ENCODE measurements at regions not wholly inside any gene's neighbourhood (a gene's known extent, or its start where the extent isn't known, plus 50 kb on each side); places are given as distances from the start of the nearest gene placed in this dataset.

GRCh38 chr11:127182586-127183203, 182.1 kb upstream of the KIRREL3 start:
- peak; percentile 41 for DNase-seq

GRCh38 chr11:127157225-127157624, 156.7 kb upstream of the KIRREL3 start:
- no peak for DNase-seq

- DNase-seq: no peak
Measured at GRCh38 chr11:127149410-127149809, 148.8 kb upstream of the KIRREL3 start.

GRCh38 chr11:127143251-127143650, 142.7 kb upstream of the KIRREL3 start:
- DNase-seq: no peak

GRCh38 chr11:127138613-127139012, 138.0 kb upstream of the KIRREL3 start:
- no peak for DNase-seq

- no peak for DNase-seq
Measured at GRCh38 chr11:127137771-127138280, 137.3 kb upstream of the KIRREL3 start.

GRCh38 chr11:127136438-127136837, 135.9 kb upstream of the KIRREL3 start:
- no peak for DNase-seq

- no peak for DNase-seq
Measured at GRCh38 chr11:127135256-127135655, 134.7 kb upstream of the KIRREL3 start.

- no peak for DNase-seq
Measured at GRCh38 chr11:127133061-127133460, 132.5 kb upstream of the KIRREL3 start.

GRCh38 chr11:127130321-127130720, 129.8 kb upstream of the KIRREL3 start:
- no peak for DNase-seq

- DNase-seq: no peak
Measured at GRCh38 chr11:127126986-127127385, 126.4 kb upstream of the KIRREL3 start.

GRCh38 chr11:127119356-127119755, 118.8 kb upstream of the KIRREL3 start:
- DNase-seq: no peak

GRCh38 chr11:127118811-127119210, 118.2 kb upstream of the KIRREL3 start:
- DNase-seq: no peak

- no peak for DNase-seq
Measured at GRCh38 chr11:127117231-127117739, 116.7 kb upstream of the KIRREL3 start.

GRCh38 chr11:127115844-127116243, 115.3 kb upstream of the KIRREL3 start:
- DNase-seq: no peak

- DNase-seq: no peak
Measured at GRCh38 chr11:127114035-127114434, 113.5 kb upstream of the KIRREL3 start.

GRCh38 chr11:127110542-127110941, 110.0 kb upstream of the KIRREL3 start:
- no peak for DNase-seq

- DNase-seq: no peak
Measured at GRCh38 chr11:127109796-127110480, 109.4 kb upstream of the KIRREL3 start.

GRCh38 chr11:127108838-127109237, 108.3 kb upstream of the KIRREL3 start:
- no peak for DNase-seq

GRCh38 chr11:127106938-127107337, 106.4 kb upstream of the KIRREL3 start:
- no peak for DNase-seq

GRCh38 chr11:127105593-127106541, 105.3 kb upstream of the KIRREL3 start:
- DNase-seq: peak; percentile 81

- DNase-seq: no peak
Measured at GRCh38 chr11:127103586-127104388, 103.2 kb upstream of the KIRREL3 start.

Data from NCI-H2171 (cell line).